NCI-H1436 treated with DMSO at 0.1 percent for 48 hours (cell line): ENCODE measurements at regions not wholly inside any gene's neighbourhood (a gene's known extent, or its start where the extent isn't known, plus 50 kb on each side); places are given as distances from the start of the nearest gene placed in this dataset.
"Not testable (repeated sequence)": the region's sequence is repeated elsewhere in the genome, so short reads cannot be mapped to it uniquely, and the experiment has no call there.

Experiments used
- DNase-seq: peaks from one replicate; lab custom pipeline; 2025; lab: John Stamatoyannopoulos, UW

DNA sequence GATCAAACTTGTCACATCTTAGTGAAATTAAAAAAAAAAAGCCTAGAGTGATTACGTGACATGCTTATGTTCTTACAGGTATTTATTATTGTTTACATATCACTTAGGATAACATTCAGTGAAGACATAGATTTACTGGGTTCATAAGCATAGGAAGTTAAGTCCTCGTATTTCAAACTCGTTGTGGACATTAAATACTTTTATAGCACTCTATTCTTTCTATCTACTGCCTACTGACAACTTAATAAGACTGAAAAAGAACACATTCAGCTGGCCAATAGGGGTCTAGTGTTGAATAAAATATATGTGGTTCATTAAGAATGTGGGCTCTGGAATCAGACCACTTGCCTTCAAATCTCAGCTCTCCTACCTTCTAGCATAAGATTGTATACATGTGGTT, 1927.4 kb downstream of the PCDH9 start:
- DNase-seq, result no peak

DNA sequence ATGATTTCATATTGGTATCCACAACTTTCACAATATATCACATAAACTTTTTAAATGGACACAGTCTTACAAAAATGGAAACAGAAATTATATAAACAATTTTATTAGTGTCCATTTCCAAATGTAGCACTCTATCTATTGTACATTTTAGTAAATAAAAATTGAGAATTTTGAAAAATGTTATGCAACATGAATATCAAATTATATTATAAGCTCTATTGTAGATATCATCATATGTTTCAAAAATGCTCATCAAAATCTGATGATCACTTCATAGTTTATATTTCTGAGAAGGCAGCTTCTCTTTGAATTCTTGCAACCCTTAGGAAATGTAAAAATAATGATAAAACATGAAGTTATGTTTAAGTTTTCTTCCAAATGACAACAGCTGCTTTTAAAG, 1928.6 kb downstream of the PCDH9 start:
- DNase-seq, result no peak

DNA sequence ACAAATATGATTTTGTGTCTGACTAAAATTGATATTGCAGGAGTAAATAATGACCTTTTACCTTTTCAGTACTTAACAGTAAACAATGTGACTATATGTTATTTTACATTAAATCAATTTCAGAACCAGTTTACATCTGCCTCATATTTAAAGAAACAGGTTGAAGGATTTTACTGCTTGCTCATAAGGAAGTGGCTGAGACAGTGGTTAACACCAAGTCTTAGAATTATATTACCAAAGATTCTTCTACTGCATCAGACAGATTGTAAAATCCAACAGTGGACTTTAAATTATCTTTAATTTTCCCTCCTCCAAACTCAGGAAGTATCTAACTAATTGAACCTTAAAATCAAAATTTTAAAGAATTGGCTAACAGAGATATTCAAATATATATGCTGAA, 1929.9 kb downstream of the PCDH9 start:
- no peak for DNase-seq

DNA sequence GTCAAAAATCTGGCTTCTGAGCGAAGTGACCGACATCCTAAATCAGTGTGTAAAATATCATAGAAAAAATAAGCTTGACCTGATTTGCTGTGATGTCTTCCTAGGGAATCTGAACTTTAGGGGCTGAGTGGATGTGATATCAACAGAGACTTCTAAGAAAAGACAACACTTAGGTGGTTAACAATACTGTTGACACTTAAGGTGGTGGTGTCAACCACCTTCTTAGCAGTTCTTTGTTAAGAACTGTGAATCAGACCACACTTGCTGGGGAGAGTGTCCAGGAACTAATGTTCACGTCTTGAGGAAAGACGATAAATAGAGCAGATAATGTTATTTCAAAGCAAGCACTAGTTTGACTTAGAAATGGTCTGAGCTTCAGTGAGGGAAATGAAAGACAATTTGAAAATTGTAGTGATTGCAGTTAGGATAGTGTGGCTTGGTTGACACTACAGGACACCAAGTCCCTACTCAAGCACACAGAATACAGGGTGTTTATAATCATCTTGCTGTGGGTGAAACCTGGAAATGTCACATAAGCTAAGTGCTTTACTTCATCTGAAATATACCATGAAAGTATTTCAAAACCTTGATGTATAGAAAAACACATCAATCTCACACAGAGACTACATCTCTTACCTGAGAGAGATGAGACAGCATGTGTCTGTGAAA, 1936.5 kb downstream of the PCDH9 start:
- no peak for DNase-seq

DNA sequence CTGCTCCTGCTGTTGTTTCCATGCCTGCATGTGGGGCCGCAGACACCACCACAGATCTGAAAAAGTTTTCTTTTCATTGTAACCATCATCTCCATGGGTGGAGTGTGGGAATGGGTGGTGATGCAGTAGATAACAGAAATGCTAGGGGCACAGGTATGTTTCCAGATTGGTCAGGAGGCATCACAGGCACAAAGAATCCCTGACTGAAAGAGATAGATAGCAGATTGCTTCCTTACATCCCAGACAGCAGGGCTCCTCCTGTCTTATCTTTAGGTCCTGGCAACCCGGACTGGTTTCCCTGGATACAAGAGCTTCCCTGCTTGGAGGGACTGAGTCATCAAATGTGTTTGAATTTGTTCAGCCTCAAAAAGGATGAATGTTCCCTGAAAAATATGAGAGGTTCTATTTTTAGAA, 1937.6 kb downstream of the PCDH9 start:
- DNase-seq, result no peak

DNA sequence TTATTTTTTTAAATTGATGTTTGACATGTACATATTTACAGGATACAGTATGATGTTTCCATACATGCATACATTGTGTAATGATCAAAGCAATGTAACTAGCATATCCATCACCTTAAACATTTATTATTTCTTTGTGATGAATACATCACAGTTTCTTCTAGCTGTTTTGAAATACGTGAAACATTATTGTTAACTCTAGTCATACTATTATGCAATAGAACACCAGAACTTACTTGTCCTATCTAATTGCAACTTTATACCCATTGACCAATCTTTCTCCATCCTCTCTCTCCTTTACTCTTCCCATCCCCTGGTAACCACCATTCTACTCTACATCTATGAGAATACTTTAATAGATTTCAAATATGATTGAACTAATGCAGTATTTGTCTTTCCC, 1942.7 kb downstream of the PCDH9 start:
- DNase-seq, result no peak

DNA sequence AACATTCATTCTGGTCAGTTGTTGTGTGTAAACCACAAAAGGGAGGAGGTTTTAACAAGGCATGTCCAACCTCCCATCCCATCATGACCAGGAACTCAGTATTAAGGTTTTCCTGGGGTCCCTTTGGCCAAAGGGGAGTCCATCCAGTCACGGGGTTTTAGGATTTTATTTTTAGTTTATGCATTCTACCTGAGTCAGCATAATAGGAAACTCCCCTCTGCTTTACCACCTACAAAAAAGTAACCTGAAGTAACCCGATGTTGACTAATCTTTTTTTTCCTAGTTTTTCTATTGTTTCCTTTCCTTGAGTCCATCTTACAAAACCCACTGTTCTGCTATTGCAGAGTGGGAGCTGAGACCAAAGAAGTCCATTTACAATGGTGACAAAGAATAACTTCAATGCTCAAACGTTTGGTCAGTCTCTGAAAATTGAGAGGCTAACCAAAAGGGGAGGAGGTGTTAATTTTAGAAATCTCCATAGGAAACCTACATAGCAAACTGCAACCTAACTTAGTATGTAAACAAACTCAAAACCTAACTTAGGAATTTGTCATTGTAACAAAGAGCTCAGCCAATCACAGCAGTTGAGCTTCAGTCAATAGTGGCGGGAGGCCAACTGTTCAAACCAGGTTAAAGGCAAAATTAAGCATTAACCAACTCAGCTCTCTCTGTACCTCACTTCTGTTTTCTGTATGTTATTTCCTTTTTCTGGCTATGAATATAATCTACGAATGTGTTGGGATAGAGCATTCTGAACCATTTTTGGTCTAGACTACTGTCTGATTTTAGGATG, 1954.1 kb downstream of the PCDH9 start:
- DNase-seq, result no peak

DNA sequence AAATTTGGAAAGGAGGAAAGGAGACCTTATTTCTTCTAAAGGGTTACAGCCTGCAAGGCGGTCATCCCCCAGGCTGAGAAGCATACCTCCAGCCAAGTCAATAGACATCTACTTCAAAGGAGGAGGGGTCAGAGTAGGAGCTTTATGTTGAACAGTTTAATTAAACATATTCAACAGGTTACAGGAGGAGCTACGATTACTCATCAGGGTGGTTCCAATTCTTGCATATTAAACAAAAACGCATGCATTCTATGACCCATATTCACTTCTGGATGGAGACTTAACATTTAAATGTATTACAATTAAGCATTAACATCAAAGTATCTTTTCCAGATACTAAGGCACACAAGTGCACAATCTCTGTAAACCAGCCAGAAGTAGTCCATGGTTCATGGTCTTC, 1955.0 kb downstream of the PCDH9 start:
- DNase-seq, result no peak

DNA sequence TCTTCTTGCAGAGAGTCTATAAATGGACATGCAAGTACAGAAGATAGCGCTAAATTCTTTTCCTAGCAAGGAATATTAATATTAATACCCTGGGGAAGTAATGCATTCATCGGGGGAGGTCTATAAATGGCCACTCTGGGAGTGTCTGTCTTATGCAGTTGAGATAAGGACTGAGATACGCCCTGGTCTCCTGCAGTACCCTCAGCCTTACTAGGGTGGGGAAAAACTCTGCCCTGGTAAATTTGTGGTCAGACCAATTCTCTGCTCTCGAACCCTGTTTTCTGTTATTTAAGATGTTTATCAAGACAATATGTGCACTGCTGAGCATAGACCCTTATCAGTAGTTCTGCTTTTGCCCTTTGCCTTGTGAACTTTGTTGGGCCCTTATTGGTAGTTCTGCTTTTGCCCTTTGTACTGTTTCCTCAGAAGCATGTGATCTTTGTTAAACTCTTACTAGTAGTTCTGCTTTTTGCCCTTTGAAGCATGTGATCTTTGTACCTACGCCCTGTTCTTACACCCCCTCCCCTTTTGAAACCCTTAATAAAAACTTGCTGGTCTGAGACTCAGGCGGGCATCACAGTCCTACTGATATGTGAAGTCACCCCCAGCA, 1956.2 kb downstream of the PCDH9 start:
- not testable (repeated sequence) for DNase-seq

DNA sequence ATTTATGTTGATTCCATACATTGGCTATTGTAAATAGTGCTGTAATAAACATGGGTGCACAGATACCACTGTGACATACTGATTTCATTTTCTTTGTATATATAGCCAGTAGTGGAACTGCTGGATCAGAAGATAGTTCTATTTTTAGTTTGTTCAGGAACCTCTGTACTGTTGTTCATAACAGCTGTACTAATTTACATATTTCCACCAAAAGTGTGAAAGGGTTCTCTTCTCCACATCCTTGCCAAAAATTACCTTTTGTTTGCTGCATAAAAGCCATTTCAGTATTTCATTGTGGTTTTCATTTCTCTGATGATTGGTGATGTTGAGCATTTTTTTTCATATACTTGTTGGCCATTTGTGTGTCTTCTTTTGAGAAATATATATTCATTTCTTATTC, 1962.1 kb downstream of the PCDH9 start:
- no peak for DNase-seq

DNA sequence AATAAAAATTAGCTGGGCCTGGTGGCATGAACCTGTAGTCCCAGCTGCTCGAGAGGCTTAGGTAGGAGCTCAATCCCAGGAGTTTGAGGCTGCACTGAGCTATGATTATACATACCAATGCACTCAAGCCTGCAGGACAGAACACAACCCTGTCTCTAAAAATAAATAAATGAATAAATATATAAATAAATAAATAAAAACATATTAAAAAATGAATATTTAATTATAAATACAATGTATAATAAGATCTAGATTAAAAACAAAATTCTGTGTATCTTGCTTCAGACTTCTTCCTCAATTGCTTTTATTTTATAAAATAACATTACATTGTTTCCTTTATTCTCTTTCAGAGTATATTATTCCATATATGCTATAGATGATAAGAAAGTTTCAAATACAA, 1964.1 kb downstream of the PCDH9 start:
- DNase-seq, result no peak

DNA sequence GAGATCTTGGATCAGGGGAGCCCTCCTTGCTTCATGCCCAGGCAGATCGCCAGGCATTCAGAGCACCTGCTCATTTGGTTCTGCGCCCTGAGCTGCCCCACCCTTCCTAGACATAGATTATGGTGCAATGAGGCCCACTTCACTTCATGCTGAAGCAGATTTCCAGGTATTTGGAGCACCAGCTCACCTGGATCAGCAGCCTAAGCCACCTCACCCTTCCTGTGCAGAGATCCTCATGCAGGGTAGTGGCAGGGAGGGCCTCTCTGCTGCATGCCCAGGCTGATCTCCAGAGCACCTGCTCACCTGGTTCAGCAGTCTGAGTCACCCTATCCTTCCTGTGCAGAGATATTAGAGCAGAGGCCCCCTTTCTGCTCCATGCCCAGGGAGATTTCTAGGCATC, 1966.1 kb downstream of the PCDH9 start:
- DNase-seq, result no peak

DNA sequence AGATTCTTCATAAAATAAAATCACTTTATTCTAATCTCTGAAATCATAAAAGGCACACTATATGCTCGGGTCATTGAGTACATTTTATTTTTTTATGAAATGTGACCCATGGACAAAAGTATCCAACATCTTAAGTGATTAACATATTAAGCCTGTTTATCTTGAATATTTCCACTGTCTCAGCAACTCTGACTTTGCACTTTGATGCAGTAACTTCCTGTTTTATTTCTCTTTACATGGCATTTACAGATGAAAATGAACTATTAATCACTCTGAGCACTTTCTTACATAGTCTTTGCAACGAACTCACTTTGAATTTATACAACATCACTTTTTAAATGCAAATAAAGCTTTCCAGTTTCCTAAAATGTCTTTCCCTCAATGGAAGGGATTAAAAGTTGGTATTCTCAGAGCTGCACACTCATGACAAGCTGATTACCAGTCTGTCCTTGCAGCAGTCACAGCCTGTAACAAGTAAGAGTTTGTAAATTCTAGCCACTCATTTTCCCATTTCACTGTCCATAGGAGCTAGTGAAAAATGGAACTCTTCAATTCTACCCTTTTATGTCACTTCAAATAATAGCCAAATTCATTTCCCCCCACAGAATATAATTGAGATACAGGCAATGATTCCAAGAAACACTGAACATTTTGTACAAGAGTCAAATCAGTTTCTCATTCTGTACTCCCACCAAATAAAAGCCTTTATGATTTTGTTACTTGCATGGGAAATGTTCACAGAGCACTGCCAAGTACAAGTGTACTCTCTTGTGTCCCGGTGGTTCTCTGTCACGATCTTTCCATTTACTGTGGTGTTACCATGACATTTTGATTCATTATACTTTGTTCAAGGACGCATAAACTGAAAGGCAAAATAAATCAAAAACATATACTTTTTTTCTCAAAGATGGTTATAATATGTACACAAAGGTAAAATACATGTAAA, 1968.9 kb downstream of the PCDH9 start:
- DNase-seq, result no peak

DNA sequence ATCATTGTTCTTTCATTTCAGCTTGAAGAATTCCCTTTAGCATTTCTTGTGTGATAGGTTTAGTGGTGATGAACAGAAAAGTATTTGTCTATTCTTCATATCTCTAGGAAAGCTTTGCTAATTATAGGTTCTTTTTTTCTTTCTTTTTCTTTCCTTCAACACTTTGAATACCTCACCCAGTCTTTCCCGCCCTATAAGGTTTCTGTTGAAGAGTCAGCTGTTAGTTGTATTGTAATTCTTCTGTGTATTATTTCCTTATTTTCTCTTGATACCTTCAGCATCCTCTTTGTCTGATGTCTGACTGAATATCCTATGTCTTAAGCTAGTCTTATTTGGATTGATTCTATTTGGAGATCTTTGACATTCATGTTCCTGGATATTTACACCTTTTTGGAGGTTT, 1989.4 kb downstream of the PCDH9 start:
- DNase-seq, result no peak

DNA sequence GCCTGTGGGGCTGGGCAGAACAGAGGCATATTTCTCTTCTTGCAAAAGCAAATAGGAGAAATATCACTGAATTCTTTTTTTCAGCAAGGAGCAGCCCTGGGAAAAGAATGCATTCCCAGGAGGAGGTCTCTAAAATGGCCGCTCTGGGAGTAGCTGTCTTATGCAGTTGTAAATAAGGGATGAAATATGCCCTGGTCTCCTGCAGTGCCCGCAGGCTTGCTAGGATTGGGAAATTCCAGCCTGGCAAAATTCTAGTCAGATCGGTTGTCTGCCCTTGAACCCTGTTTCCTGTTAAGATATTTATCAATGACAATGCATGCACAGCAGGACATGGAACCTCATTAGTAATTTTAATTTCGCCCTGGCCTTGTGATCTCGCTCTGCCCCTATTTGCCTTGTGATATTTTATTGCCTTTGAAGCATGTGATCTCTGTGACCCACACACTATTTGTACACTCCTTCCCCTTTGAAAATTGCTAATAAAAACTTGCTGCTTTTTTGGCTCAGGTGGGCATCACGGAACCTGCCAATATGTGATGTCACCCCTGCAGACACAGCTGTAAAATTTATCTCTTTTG, 1993.2 kb downstream of the PCDH9 start:
- DNase-seq, result no peak

DNA sequence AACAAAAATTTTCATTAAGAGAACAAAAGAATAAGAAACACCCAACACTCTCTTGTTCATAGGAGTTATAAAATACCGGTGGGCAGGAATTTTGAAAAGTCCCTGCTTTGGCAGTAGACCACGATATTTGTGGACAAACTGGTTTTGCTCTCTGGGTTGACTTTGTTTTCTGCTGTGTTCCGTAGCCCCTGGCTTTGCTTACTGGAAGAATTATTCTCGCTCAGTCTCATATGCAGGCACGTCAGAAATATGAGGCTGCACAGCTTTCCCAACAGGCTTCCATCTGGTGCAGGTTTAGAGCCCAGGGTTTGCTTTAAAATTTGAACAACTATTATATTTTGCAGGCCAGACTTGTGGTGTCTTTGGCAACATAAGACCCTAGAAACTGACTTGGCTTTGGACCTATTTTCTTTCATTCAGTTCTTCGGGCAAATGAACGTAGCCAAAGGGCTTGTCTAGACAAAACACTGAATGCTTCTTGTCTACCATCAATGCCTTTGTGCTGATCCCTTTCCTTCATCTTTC, 2012.6 kb downstream of the PCDH9 start:
- no peak for DNase-seq

DNA sequence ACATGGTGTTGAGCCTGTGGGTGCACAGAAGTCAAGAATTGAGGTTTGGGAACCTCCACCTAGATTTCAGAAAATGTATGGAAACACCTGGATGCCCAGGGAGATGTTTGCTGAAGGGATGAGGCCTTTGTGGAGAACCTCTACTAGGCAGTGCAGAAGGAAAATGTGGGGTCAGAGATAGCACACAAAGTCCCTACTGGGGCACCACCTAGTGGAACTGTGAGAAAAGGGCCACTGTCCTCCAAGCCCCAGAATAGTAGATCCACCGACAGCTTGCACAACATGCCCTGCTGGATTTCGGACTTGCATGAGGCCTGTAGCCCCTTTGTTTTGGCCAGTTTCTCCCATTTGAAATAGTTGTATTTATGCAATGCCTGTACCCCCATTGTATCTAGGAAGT, 2027.3 kb downstream of the PCDH9 start:
- not testable (repeated sequence) for DNase-seq

DNA sequence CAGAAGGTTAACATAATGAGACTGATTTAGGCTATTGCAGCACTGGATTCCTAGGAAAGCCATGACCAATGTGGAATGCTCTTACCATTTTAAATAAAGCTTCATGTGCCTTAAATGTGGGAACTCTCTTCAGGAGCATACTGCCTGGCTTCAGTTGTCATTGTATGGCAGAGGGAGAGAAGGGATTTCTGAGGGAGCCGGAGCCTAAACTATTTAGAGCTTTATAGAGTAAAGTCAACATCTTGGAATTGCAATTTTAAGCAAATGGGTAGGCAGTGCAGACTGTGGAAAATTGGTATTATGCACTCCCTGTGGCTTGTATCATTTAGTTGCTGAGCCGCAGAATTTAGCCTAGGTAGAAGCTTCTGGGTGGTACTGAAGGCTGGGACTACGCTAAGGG, 2041.4 kb downstream of the PCDH9 start:
- no peak for DNase-seq

DNA sequence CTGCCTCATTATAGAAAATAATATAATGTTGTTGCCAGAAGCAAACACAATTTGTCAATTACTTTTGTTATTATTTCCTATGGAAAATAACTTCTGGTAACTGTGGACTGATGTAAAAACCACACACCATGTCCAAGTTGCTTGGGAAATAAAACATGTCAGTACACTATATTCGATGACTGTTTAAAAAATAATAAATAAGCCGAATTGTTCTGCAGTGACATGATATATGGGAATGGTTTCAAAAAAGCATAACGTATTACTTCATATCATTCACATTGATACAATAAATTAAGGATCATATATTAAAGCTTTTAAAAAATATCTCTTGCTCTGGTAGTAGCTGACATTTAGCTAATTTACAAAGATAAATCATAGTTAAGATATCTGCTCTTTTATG, 2062.1 kb downstream of the PCDH9 start:
- DNase-seq, result no peak

DNA sequence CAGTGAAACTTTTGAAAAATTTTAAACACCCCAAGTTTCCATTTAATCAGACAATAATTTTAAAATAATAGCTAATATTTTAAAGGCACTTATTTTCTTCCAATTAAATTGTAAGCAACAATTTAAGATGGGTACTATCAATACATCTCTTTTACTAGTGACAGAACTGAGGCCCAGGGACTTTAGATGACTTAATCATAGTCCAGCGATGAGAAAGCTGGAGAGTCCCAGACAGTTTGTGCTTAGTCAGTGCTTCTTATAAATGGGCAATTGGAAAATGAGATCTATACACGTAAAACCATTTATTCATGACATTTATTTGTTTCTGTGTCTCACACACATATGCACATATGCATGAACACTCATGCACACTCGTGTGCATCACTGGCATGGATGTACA, 2063.5 kb downstream of the PCDH9 start:
- DNase-seq, result no peak

DNA sequence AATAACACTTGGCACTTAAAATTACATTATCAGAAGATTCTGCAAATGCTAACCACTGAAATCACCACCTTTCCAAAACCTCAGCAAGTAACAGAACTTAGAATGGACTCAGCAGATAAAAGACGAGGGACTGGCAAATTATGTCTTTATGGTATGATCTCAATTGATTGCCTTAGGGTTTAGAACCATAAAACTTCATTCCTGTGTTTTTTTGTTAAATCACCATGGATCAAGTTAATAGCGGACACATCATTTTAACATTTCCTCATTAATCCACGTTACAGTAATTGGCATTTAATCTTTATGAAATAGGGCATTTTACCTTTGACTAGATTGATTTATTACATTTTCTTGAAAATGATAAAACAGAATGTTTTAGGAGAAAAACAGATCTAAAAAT, 2070.3 kb downstream of the PCDH9 start:
- no peak for DNase-seq

DNA sequence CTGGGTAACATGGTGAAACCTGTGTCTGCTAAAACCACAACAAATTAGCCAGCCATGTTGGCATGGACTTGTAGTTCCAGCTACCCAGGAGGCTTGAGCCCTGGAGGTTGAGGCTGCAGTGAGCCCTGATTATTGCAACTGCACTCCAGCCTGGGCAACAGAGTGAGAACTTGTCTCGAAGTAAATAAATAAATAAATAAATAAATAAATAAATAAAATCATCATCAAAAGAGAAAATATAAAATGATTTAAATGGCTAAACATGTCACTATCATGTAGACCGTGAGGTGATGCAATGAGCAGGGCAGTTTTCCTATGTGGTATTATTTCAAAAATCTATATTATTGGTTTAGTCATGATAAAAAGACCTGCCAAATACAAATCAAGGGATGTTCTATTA, 2074.3 kb downstream of the PCDH9 start:
- no peak for DNase-seq
